Central memory CD8-positive, alpha-beta T cell (primary cell): ENCODE measurements at regions not wholly inside any gene's neighbourhood (a gene's known extent, or its start where the extent isn't known, plus 50 kb on each side); places are given as distances from the start of the nearest gene placed in this dataset.
"Not testable (repeated sequence)": the region's sequence is repeated elsewhere in the genome, so short reads cannot be mapped to it uniquely, and the experiment has no call there.

Experiments used
- ATAC-seq: fragments of 150-1000 bp; cut with Tn5 transposase; replicated peaks from 2 replicates; pipeline ENCODE4 v1.10.0; 2022; ENCODE audit warnings: mild to moderate bottlenecking, moderate FRiP score, moderate number of reproducible peaks; ENCODE audit not compliant: poor library complexity, severe bottlenecking; ENCODE audit errors: extremely low read depth
- DNase-seq, 2 donors: peaks; one replicate each; pipeline ENCODE4 v3.0.0; 2021; ENCODE audit warnings: low spot score in 2 of 2
- H3K27ac Mint-ChIP-seq: one replicate; pipeline ENCODE4 v1.8.0; 2022; ENCODE audit warnings: low read depth, mild to moderate bottlenecking, moderate library complexity, mixed read lengths
- H3K27me3 Mint-ChIP-seq: one replicate; pipeline ENCODE4 v1.8.0; 2022; ENCODE audit warnings: mixed read lengths
- H3K36me3 Mint-ChIP-seq: one replicate; pipeline ENCODE4 v1.8.0; 2022; ENCODE audit warnings: mild to moderate bottlenecking, moderate library complexity, mixed read lengths; ENCODE audit not compliant: insufficient read depth
- H3K4me1 Mint-ChIP-seq: one replicate; pipeline ENCODE4 v1.8.0; 2022; ENCODE audit warnings: mixed read lengths
- H3K4me3 Mint-ChIP-seq: one replicate; pipeline ENCODE4 v1.8.0; 2022; ENCODE audit warnings: mild to moderate bottlenecking, moderate library complexity, mixed read lengths
- H3K9me3 Mint-ChIP-seq: one replicate; pipeline ENCODE4 v1.8.0; 2022; ENCODE audit warnings: mixed read lengths

DNA sequence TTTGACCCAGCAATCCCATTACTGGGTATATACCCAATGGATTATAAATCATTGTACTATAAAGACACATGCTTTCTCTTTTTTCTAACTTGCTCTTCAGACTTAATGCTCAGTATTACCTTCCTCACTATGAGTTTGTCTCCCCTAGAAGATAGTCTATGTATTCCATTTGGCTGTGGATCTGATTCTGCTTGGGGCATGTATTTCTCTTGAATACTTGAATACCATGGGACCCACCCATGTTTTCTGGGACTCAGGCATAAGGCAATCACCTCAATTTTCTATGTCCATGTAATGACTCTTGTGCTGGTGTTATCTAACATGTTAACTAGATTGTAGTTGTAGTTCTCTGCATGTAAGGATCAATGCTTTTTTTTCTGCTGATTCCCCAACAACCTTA, 70.4 kb upstream of the PPM1H start:
- Mint-ChIP-seq H3K4me1 (no peaks in the 10 kb centered on the region), H3K27ac (no peak overlapping the region), H3K36me3 (no peaks in the 10 kb centered on the region), H3K4me3 (no peak overlapping the region), H3K27me3 (no peaks in the 10 kb centered on the region), H3K9me3 (no peaks in the 10 kb centered on the region)
- ATAC-seq (no peak), DNase-seq (no peak)

DNA sequence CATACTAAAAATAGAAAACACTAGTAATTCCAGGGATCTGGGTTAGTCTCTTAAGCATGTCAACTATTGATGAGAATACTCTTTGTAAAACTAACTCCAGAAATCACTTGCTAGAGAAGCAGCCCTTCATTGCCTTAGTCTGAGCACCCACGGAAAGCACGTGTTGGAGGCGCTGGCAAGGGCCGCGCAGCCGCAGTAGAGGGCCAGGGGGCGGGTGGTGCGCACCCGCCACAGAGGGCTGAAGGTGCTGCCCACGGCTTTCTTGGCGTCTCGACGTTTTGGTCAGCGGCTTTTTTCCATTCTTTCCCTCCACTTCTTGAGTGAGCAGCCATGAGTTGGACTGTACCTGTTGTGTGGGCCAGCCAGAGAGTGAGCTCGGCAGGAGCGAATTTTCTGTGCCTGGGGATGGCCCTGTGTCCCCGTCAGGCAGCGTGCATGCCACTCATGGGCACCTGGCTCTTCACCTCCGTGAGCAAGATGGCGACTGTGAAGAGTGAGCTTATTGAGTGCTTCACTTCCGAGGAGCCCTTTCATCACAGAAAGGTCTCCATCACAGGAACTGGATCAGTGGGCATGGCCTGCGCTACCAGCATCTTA, 68.4 kb upstream of the PPM1H start:
- Mint-ChIP-seq H3K27me3 (peaks cover 11% of the 10 kb centered on the region), H3K4me3 (no peak overlapping the region), H3K9me3 (peaks cover 8% of the 10 kb centered on the region)

DNA sequence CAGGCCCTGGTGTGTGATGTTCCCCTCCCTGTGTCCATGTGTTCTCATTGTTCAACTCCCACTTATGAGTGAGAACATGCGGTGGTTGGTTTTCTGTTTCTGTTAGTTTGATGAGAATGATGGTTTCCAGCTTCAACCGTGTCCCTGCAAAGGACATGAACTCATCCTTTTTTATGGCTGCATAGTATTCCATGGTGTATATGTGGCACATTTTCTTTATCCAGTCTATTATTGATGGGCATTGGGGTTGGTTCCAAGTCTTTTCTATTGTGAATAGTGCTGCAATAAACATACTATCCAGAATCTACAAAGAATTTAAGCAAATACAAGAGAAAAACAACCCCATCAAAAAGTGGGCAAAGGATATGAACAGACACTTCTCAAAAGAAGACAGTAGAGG, 67.1 kb upstream of the PPM1H start:
- H3K27ac Mint-ChIP-seq, H3K36me3 Mint-ChIP-seq, ATAC-seq, H3K4me1 Mint-ChIP-seq, DNase-seq, H3K4me3 Mint-ChIP-seq, H3K9me3 Mint-ChIP-seq: not testable (repeated sequence)
- peaks cover 11% of the 10 kb centered on the region for H3K27me3 Mint-ChIP-seq

More for the DNA sequence above, 68.4 kb upstream of the PPM1H start:
- no peaks in the 10 kb centered on the region for H3K36me3 Mint-ChIP-seq
- no peak for ATAC-seq
- DNase-seq = no peak
- no peaks in the 10 kb centered on the region for H3K4me1 Mint-ChIP-seq
- no peak overlapping the region for H3K27ac Mint-ChIP-seq

DNA sequence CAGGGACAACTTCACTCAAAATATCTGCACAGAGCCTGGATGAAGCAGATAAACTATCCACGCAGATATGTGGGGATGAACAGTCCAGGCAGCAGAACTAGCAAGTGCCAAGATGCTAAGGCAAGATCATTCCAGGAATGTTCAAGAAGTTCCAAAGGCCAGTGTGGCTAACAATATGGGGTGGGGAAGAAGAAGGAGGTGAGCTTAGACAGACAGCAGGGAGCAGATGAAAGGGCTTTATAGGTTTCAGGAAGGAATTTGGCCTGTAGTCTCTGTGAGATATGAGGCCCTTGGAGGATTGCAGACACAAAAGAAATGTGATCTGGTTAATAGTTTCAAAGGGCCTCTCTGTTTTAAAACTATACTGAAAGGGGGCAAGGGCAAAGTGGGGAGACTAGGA, 63.5 kb upstream of the PPM1H start:
- Mint-ChIP-seq H3K4me3 (no peak overlapping the region), H3K9me3 (peaks cover 8% of the 10 kb centered on the region), H3K27ac (no peak overlapping the region), H3K36me3 (no peaks in the 10 kb centered on the region), H3K4me1 (no peaks in the 10 kb centered on the region), H3K27me3 (peaks cover 11% of the 10 kb centered on the region)
- ATAC-seq (no peak), DNase-seq (no peak)

DNA sequence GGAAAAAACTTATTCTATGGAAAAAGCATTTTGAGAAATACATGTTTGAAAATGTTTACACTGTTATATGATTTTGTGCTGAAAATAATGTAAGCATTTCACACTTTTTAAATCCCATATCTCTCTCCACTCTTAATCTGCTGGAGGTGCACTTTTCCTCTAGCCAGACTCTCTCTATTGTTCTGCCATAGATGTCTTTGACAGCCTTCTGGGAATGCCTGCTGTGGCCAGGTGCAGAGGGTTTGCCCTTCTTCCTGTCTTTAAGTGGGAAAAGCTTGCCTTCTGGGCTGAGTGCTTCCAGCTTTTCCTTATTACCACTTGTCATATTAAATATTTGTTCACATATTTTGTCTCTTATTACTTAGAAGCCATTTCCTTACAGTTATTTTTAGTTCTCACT, 60.1 kb upstream of the PPM1H start:
- DNase-seq = no peak
- Mint-ChIP-seq H3K36me3 (no peaks in the 10 kb centered on the region), H3K4me1 (no peaks in the 10 kb centered on the region), H3K4me3 (no peak overlapping the region), H3K9me3 (peaks cover 8% of the 10 kb centered on the region), H3K27me3 (peaks cover 11% of the 10 kb centered on the region), H3K27ac (no peak overlapping the region)
- ATAC-seq = no peak

DNA sequence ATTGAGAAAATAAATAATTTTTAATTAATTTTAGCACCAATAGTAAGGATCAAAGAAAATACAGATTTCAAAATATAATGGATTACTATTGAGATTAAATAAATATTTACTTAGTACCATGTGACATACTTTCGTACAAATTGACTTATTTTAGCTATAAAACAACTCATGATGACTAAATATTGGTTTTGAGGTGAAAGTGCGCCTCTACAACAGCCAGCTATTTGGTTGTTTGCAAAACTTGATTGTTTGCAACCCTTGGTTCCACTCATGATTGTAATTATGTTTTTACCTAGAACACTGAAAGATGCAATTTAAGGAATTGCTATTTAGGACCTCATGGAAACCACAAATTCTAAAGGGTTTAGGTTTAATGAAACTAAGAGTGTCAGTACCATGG, 51.9 kb upstream of the PPM1H start:
- DNase-seq (no peak), ATAC-seq (no peak)
- Mint-ChIP-seq H3K36me3 (no peaks in the 10 kb centered on the region), H3K4me3 (no peak overlapping the region), H3K9me3 (no peaks in the 10 kb centered on the region), H3K4me1 (no peaks in the 10 kb centered on the region), H3K27me3 (no peaks in the 10 kb centered on the region), H3K27ac (no peak overlapping the region)
